Dermis microvascular lymphatic vessel endothelial cell (primary cell): ENCODE measurements at regions not wholly inside any gene's neighbourhood (a gene's known extent, or its start where the extent isn't known, plus 50 kb on each side); places are given as distances from the start of the nearest gene placed in this dataset.

Experiments
- DNase-seq, 2 donors: peaks; one replicate each; pipeline versions ENCODE4 v3.0.0 to v3.0.0-alpha.2; 2010; ENCODE audit warnings: low read depth in 2 of 2

DNA sequence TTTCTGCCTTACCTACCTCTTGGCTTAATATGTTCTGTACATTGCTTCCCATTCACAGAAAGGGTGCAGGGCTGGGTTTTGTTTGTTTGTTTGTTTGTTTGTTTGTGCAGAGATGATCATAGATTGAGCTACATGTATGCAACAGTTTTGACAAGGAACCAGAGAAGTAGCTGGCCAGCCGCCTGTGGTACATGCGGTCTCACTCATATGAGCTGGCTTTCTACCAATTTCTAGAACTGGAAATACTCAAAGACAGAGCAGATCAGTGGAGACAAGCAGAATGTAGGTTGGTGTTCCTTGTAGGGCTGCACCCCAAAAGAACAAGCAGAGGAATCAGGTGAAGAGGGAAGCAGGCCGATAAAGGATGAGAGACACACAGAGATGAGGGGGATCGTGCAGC is 502.7 kb downstream of the SOX2 start:
- no peak for DNase-seq

DNA sequence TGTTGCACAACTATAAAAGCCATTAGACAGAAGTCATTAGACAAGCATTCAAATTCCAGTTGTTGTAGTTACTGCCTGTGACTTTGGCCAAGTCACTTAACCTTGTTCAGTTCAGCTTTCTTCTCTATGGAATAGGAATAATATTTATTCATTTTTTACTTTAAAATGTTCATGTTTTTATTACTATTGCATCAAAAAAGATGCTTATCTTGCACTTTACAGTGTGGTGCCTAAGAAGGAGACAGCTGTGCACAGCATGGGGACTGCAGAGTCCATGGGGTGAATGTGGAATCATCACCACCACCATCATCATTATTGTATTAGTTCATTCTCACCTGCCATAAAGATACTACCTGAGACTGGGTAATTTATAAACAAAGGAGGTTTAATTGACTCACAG is 504.2 kb downstream of the SOX2 start:
- no peak for DNase-seq

DNA sequence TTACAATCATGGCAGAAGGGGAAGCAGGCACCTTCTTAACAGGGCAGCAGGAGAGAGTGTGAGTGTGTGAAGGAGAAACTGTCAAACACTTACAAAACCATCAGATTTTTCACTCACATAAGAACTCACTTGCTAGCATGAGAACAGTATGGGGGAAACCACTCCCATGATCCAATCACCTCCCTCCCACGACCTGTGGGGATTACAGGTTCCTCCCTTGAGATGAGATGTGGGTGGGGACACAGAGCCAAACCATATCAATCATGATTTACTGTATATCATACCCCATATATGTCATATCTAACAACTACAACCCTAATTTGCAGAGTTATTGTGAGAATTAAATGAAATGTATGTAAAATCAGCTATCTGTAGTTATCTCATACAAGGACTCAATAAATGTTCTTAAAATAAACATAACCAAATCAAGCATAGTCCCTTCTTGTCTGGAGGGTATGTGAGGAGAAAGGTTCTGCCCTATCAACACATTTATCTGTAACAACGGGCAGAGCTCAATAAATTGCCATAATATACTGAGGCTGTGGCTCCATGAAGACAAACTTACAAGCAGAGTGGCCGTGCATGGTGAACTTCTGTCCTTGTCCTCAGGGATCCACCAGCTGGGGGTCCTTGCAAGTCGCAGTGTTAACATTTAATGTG is 504.7 kb downstream of the SOX2 start:
- DNase-seq, result no peak

DNA sequence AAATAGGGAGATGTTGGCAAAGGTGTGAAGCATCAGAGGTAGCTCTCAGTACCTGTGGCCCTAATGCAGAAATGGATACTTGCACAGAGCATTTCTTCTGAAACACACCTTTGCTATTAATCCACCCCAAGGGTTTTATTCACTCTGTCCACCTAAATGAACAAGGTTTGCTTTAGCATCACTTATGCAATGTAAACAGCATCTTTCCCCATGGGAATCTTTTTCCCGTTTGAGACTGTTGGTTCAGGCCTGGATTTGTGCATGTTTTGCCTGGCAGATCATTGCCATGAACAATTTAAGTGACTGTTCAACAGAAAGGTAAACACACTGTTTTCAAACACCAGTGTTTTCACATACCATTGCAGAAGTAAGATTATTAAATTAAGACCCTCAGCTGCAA is 508.3 kb downstream of the SOX2 start:
- DNase-seq, result no peak

DNA sequence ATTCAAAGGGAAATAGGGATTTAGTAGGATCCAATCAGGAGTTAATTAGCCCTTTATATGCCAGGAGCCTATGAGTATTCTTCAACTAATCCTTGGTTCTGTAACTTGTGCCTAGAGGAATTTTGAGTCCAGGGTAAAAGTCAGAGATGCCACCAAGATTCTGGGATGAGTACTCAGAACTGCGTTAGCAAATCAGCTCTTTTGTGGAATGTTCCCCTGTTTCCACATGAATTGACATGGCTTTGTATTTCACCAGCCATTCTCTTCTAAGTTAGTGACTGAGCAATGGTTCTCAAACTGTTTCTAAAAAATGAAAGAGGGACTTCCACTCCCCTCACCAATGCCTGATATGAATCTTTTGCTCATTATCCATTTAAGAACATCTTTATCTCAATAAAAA is 508.7 kb downstream of the SOX2 start:
- no peak for DNase-seq

DNA sequence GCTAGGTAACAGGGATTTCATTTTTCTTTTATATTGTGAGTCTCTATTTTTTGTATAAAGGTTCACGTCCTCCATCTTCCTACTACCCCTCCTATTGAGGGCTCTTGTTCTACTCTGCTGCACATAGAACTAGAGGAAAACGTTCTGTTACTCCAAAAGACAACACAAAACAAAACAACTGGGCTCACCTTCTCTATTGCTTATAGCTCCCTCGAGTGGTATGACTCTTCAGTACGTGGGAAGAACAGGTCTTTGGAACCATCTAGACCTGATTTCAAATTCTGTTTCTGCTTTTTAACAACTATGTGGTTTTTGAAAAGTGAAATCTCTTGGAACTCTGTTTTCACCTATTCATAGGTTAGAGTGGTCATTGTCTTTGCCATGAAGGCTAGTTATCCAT is 515.3 kb downstream of the SOX2 start:
- no peak for DNase-seq

DNA sequence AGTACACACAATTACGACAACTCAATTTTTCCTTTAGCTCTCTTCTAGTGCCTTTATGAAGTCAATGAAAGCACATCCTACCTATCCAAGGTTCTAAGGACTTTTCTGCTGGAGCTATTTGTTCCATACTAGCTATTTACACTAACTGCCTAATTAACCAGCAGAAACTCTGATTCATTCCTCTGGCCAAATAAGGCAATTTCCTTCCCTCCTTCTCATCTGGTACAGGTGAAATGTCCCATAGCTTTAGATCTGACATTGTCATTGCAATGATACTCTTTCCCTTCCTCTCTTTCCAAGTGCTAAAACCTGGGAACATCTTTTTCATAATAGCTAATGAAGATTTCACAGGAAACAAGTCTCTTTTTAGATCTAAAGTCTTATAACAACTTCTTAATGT is 521.7 kb downstream of the SOX2 start:
- no peak for DNase-seq

DNA sequence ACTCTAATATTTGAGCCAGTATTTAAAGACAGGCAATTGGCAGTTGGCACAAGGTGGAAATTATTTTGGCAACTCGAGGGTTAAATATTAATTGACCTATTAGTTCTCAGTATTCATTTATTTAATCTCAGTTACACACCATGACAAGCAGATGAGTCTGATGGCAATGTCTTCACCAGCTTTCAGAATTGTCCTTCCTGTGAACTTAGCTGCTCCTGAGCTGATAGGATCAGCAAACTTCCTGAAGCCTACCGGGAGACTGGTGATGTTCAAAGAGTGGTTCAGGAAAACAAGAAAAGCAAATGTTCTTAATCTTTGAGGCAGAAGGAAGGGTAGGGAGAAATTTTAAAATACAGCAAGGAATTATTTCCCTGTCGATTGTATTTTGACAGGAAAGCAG is 522.2 kb downstream of the SOX2 start:
- no peak for DNase-seq

DNA sequence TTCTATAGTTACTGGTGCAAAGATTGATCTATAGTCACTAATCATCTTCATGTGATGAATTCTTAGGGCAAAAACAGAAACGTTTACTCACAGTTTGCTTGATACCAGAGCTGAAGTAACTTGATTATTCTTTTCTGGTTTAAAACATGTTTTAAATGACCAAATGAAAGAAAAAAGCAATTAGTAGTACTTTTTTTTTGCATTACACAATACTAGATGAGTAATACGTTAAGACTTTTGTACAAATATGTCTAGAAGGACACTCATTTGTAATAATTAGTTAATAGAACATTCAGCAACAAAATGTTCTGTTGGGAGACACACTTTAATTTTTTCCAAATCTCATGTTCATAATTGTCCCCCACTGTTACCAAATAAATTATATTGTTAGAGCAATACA is 523.2 kb downstream of the SOX2 start:
- DNase-seq, result no peak

DNA sequence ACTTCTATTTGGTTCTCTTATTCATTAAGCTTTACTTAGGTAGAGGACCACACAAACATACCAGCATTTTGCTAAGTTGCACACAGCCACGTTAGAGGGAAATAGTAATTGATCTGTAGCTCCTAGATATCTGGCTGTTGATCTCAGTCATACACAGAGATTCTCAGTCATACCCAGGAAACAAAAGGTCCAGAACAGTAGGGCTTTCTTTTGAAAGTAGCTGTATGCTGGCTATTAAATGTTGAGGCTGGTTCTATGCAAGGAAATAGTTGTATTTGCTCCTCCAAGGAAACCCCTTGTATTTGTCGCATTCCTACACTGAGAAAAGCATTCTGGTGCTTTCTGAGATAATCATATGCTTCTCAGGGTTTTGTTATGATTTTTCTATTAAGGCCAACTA is 523.8 kb downstream of the SOX2 start:
- DNase-seq, result no peak

DNA sequence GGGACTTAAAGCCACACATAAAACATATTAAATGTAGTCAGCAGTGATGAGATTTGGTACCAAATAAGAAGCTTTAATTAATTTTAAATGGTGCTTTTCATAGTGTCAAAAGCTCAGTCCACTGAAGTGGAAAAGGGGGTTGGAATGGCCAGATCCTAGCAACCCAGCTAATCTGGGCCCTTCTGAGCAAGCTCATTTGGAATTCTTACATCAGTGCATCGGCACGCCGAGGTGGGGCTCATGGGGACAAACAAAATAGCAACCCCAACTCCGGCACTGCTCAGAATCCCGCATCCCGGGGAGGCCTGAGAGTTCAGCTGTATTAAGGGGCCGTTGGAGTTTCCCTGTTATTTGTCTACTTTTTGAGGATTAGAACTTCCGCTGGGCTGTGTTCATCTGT is 526.4 kb downstream of the SOX2 start:
- no peak for DNase-seq

DNA sequence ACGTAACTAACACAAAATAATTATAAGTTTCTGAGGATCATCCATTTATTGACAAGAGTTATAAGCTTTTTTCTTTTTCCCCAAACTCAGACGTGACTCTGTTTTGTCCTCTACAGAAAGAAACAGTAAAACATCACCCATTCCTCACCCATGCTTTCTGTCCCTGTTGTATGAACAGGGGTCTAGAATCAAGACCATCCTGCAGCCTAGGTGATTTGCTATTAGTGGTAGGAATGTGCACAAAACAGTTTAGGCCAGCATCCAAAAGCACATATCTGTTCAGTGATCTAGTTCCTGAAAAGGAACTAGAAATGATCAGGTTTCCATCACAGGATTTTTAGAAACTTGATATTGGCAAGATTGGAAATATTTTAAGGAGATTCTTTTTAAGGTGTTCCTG is 527.6 kb downstream of the SOX2 start:
- no peak for DNase-seq

DNA sequence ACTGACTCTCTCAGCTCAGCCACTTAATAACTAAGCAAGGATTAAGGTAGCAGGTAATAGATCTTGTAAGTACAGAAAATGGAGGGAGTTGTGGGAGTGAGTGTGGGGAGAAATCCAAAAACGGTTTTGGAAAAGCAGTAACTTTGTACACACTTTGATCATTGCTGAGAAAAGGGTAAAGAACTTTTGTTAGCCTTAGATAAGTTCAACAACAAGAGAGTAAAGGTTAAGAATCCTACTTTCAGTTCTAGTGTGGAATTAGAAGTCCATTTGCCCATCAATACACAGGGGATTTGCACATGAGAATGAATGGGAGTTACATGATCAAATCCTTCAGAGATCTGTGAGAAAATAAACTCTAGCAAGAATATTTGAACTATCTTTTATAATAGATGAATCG is 528.7 kb downstream of the SOX2 start:
- DNase-seq, result no peak

DNA sequence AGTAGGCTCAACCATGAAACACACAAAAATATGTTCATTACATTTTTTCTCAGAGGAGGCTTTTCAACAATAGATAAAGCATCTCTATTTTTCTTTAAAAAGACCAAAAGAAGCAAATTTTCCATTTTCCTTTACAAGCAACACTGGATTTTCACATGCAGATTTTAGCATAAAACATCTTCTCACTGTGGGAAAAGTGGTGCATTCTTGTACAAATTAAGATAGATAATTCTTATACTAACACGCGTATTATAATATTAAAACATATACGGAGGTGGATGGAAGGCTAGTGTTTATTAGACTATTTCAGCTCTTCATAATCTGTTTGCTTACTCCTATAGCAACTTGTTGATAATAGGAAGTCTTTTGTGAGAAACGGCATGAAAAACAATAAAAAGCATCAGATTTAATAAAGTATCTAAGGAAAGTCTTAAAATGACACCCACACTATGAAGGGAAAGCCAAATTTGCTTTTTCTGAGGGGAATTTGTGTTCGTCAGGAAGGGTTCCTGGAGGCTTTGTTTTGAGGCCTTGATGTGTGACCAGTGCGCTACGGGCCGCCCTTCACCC is 529.6 kb downstream of the SOX2 start:
- no peak for DNase-seq

DNA sequence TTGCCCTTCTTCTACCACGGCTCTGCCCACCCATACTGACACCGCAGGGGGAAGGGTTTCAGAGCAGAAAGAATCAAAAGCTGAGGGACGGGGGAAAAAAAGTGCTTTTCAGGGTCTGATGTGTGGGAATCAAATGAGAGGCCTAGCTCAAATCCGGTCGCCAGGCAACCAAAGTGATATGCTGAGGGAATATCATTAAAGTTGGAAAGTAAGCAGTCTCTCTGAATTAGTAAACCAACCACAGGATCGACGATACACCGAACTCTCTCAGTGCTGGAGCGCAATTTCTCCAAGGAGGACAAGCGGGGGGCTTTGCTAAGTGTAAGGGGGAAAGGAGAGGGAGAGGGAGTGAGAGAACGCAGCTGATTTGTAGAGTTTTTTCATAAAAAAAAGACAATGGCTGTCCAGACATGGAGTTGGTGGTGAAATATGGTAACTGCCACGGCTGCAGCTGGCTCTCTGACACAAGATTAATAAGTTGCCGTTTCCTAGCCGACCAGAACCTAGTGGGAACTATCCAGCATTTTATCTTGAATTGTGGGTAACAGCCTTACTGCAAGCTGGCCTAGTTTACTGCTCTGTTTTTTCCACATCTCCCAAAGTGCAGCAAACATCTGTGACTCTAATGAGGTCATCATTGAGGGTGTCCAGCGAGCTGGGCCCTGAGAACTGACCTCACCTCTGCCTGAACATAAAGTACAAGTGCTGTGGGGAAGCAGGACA is 530.2 kb downstream of the SOX2 start:
- no peak for DNase-seq

DNA sequence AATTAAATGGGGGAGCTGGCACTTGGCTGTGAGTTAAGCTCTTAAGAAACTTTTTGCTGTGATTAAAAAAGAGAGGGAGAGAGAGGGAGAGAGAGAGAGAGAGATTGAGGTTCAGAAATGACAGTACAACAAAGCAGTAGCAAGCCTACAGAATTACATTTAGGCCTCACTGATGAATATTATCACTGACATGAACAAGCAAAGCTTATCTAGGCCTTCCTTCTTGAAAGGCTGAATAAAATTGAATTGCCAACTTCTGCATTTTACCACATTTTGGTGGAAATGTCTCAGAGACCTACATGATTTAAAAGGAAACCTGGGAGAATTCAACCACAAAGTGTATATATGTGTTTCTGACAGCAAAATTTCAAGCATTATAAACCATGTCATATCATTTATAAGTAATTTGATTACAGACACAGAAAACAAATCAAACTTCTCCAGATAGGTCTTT is 530.8 kb downstream of the SOX2 start:
- no peak for DNase-seq

DNA sequence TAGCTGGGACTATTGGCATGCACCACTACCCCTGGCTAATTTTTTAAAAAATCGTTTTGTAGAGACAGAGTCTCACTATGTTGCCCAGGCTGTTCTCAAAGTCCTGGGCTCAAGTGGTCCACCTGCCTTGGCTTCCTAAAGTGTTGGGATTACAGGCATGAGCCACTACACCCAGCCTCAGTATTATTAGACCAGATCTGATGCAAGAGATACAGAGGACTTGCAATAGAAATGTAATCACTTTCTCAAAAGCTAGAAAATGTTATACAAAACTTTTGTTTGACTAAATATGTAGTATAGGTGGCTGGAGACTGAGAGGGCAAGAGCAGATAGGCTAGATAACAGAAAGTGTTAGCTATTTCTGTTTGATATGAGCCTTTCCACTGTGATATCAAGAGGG is 531.9 kb downstream of the SOX2 start:
- no peak for DNase-seq

DNA sequence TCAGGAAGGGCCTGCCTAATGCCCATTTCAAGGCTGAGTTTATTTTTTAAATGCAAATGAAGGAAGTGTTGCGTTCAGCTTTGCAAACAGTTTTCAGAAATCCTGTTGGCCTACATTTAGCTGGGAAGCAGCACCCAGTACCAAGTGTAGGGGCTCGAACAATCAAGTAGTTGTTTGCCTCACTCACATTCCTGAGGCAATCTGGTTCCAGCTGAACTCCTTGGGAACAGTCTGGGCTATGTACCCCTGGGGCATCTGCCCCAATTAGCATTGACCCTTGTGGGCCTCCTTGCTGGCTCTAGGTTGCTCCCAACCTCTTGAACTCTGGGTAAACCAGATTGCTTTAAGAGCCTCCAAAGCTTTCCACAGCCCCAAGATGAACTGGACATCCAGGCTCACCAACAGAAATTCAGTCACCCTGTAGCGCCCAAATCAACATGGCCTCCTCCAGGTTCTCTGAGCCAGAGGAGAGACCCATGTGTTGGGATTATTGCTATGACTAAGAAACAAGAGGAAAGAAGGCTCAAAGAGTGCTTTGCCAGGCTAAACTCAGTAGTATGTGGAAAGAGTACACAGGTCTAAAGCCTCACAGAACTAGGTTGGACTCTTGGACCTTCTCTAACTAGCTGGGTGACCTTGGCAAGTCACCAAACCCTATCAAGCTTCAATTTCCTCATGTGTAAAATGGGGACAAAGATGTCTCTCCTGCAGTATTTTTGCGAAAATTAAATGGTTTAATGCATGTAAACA is 532.7 kb downstream of the SOX2 start:
- no peak for DNase-seq

DNA sequence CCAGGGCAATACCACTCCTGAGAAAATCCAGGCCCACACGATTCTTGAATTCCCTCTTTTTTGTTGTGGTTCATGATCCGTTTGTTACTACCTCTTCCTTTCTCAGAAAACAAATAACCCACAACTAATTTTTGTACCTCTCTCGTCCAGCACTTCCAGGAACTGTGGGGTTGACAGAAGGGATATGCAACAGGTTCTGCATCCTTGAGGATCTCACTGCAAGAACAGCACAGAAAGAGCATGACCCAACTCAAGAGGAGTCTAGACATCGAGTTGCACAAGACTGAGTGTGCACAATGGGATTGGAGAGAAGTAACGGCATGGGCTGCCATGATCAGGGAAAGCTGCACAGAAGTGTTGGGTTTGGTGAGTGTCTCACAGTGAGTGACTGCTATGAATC is 533.3 kb downstream of the SOX2 start:
- DNase-seq, result no peak

DNA sequence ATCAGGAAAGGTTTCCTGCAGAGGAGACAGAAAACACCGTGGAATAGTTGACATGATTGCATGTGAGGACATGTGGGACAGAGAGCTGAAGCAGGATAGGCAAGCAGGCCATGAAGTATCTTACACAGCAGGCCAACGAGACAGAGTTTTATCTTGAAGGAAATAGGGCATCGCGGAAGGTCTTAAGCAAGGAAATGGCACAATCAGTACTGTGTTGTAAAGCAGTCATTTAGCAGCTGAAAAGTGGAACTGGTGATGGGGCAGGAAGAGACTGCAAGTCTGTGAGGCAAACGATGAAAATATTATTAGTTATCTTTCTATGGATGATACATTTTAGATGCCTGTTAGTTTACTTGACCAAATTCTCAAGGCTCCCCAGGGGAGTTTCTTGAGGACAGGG is 535.1 kb downstream of the SOX2 start:
- DNase-seq, result no peak

DNA sequence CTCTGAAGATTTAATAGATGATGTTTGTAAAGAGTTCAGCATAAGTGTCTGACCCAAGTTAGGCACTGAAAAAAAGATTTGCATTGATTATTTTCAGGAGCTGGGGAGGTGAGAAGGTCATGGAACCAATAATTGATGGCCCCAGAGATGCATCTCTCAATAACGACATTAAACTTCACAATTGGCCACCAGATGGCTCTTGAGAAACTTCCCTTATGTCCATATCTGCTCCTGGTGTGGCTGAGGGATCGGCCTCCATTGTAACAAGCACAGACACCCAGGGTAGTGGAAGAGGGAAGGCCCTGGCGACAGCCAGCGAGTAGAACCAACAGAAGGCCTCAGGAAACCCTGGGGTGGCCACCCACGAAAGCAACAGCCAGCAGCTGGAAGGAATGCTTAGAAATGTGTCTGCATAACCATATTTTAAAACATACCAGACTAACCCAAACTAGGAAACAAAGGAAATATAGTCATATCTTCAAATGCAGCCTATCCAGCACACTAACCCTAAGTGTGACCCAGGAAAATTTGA is 536.7 kb downstream of the SOX2 start:
- DNase-seq, result no peak

DNA sequence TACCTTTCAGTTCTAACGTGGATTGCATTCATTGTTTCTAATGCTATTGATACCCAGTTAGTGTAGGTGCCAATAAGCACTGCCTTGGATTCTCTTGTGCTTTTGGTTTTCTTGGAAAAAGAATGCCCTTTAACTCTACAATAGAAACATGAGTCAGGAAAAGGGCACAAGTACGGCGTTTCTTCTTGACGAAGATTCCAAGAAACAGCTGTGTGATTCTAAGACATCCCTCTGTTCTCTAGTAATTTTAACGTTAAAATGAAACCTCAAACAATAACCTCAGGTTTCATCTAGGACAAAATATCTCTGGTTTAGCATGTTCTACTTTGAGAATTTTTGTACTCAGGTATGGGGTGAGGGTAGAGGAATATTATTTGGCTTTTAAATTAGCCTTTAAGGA is 540.5 kb upstream of the ATP11B start:
- DNase-seq, result no peak
